ENCODE measurements at regions not wholly inside any gene's neighbourhood (a gene's known extent, or its start where the extent isn't known, plus 50 kb on each side); places are given as distances from the start of the nearest gene placed in this dataset.

DNA sequence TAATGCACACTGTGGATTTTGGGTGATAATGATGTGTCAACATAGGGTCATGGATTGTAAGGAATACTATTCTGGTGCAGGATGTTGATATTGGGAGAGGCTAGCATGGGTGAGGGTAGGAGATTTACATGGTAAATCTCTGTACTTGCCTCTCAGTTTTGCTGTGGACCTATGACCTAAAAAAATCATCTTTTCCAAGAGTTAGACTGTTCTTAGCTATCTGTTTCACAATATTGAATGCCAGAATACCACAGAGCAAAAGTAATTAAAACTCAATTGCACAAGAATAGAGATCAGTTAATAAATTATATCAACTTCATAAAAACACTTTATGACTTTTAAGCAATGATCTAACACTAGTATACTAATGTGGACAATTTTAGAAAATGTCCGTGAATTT is 651.6 kb downstream of the HTR1A start:
- no peak for DNase-seq

DNA sequence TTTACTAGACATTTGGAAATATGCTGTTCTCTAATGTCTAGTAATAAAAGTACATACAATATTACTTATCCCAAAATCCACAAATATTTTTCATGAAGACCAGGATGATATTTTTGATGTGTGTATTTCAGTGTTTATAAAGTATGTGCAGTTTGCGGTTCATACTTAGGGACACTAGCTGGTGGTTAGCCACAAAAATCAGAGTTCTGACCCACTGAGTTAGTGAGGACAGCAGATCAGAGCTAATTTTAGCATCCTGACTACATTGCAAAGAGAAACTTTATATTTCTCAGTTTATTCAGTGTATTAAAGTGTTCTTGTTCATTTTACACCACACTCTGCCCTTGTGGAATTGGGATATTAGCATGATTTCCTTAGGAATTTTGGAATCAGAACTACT is 655.3 kb downstream of the HTR1A start:
- DNase-seq = no peak

DNA sequence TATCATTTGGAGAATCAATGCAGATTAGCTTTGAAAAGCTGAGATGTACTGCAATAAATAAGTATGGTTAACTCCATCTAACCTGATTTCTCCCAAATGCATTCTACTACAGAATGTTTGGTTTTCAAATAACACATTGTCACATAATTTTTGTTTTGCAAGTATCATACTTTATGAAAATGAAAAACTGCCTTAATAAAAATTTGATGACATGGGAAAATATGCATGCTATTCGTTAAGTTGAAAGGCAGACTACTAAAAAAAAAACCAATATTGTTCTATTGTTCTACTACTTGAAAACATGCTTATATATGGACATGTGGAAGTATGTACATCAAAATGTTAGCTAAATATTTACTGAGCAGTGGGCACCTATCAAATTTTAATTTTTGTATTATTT is 668.9 kb downstream of the HTR1A start:
- no peak for DNase-seq

DNA sequence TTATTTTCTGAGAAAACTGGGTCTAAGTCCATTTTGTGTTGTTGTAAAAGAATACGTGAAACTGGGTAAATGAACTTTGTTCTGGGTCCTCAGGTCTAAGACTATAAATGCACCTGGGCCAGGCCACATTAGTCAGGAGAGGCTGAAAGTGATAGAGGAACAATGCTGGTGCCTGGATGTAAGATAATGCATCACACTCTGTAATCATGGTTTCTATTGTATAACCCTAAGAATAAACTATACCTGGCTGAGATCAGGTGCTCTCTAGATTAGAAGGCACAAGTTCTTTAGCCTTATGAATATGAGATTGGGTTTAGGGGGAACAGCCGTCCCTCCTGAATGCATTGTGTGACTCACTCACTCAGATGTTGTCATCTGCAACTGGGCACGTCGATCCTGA is 675.5 kb downstream of the HTR1A start:
- DNase-seq = no peak

DNA sequence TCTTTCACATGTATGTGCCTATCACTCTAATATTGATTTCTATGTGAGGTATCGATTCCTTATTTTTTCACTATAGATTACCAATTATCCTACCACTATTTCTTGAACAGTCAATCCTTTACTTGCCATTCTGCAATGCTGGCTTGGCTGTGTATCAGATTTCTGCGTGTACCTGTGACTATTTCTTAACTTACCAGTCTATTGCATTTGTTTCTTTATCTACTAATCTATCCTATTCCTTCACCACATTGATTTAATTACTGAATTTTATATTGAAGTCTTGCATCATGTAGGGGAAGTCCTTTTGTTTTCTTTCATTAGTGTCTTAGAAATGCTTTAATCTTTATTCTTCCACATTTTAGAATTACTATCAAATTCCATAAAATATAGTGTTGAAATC is 684.8 kb downstream of the LRRC70 start:
- DNase-seq = no peak

DNA sequence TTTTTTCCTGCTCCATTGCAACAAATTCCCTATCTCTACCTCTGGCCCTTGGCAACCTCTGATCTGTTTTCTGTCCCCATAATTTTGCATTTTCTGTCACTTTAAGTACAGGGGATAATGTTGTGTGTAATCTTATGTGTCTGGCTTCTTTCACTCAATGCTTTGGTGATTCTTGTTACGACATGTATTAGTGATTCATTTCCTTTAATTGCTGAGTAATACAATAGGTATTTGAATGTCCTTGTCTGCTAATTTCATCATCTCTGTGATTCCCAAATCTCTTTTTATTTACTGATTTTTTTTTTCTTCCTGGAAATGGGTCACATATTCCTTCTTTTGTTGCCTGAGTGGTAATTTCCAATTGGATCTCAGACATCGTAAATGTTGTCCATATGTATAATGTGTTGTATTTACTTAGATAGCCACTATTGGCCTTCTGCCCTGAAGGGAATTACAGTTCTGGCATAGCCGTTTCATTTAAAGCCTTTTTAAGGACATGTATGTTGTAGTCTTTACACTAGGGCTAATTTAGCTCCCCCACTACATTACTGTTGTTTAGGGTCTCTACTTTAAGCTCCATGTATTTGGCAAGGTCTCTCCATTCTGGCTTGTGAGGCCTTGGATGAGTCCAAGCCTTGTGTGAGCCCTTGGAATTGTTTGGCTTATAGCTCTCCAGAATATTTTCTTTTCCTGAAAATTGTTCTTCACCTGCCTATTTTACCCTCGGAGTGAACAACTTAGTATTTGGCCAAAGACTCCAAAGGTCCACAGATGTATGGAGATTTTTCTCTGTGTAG is 683.8 kb downstream of the LRRC70 start:
- no peak for DNase-seq

DNA sequence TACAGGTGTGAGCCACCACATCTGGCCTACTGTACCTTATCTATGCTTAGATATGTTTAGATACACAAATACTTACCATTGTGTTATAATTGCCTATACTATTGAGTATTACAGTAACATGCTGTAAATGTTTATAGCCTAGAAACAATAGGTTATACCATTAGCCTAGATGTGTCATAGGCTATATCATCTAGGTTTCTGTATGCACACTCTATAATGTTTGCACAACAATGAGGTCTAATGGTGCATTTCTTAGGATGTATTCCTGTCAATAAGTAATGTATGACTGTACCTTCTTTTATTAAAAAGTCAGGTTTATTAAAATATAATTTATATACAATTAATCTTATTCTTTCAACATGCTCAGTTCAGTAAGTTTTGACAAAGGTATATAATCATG is 683.1 kb downstream of the LRRC70 start:
- no peak for DNase-seq

DNA sequence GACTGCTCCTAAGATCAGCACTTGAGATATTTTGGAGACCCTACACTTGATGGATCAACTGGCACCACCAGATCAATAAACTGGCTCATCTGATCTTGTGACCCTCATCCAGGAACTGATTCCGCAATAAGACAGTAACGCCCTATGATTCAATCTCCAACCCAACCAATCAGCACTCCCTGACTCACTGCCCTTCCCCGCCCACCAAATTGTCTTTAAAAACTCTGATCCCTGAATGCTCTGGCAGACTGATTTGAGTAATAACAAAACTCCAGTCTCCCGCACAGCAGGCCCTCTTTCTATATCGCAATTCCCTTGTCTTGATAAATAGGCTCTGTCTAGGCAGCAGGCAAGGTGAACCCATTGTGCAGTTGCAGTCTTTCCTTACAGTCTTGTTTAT is 677.0 kb downstream of the LRRC70 start:
- no peak for DNase-seq

DNA sequence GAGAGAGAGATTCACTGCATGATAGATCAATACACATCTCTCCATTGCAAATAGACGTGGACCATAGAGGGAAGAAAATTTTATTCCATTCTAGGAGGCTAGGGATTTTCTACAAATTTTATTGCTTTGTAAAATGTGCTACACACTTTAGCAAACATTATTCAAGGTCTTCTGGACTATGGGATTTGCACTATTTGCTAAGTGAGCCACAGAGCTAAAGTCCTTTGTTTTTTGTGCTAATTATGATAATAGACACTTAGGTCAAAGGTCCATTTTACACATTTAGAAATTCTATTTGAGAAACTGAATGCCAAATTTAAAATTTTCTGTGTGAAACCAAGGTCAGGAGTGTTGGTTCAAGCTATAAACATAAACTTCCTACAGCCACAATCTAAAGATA is 672.3 kb downstream of the LRRC70 start:
- no peak for DNase-seq

DNA sequence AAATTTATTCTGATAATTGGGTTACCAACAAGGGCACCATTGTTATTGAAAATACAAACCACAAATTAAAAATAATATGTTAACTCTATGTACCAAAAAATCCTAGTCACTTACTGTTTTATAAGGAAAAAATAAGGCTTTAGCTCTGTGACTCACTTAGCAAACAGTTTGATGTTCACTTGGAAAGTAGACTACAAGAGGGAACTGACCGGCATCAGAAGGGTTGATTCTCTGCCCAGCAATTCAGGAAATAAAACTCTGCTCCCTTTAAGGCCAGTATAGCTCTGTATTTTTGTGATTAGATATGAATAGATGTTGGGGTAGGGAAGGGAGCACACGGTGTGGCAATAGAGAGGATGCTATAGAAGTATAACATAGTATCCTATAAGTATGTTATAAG is 671.3 kb downstream of the LRRC70 start:
- DNase-seq = no peak

DNA sequence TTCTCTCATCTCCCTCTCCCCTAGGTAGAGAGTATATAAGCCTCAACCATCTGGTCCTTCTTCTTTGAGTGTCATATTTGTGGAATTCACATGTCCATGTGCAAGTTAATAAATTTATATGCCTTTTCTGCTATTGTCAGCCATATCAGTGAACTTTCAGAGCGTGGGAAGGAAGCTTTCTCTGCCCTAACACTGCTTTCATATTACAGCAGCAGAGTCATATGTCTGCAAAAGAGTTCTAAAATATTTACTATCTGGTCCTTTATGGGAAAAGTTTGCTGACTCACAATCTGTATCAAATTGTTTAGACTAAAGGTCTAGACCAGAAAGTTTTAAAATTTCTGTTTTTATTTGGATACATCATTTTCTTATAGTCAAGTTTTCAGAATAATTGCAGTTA is 669.0 kb downstream of the LRRC70 start:
- DNase-seq = no peak

DNA sequence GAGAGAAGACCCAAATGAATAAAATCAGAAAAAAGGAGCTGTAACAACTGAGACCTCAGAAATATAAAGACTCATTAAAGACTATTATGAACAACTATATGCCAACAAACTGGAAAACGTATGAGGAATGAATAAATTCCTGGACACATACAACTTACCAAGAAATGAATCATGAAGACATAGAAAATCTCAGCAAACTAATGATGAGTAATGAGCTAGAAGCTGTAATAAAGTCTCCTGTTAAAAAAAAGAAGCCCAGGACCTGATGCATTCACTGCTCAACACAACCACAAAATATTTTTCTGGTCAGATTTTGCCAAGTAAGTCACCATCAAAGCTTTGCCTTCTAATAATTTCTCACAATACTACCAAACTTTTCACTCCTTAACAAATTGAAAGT is 666.7 kb downstream of the LRRC70 start:
- DNase-seq = no peak

DNA sequence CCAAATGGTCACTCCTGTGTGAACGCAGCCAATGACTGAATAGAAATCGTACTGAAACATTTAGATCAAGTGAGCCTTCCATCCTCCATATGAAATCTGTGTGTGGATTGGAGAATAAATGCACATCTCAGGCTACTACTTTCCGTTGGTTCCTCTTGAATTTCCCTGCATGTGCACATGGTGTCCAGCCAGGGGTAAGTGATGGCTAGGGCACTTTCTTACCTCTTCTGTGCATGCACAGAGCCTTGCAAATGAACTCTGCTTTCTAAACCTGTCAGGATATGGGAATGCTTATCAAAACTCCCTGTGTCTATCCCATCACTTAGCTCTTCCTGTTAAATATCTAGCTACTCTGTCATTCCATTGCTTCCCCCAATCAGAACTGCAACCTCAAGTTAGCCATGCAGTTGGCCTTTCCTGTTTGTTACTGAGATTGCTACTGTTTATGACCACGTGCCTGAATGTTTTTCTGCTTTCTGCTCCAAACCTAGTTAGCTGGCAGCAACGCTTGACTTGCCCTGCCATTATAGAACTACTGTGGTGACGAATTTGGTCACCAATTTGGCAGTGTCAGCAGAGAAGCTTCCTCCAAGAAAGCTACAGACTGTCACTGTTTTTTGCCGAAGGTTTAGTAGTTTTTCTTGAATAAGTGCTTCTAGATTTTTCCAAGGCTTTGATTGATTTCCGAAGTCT is 661.6 kb downstream of the LRRC70 start:
- DNase-seq = no peak

DNA sequence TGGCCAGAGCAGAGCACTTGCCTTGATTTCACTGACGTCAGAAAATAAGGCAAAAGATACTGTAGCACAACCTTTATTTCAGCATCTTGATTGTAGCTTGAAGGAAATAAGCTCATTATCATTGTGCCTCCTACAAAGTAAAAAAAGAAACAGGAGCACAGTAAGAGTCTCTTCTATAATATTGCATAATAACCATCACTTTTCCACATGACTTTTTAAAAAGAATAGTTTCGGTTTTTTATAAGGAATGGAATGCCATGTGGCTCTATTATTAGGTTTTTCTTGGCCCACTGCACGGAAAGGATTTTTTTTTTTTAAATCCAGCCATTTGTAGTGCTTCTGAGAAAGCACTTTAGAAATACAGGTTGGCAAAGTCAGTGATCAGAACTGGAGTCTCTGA is 655.3 kb downstream of the LRRC70 start:
- no peak for DNase-seq

DNA sequence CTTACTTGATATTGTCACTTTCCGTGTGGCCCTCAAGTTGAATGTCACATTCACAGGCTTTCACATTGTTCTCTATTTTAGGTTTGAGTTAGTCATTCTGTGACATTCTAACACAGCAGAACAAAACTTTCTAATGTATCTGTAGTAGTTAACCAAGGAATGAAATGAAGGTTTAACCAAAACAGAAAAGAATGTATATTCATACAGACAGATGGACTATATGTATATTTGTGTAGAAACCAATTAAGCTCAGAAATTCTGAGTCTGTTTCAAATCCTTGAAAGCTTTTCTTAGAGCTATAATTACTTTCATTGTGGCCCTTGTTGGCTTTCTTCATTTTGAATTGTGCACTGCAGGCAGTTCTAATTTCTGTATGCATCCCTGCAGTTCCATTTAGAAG is 654.7 kb downstream of the LRRC70 start:
- DNase-seq = no peak

DNA sequence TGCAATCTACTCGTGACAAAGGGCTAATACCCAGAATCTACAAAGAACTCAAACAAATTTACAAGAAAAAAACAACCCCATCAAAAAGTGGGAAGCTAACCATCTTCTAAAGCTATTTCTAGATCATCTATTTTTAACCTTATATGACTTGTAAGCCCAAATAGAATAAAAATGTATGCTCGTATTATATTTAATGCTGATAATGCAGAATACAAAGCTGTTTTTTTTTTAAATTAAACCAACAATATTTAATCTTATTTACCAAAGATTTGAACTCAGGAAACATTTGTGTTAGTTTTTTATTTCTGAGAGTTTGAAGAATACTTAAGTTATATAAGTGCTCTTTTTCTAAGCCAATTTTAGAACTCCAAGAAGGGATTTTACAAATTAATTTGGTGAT is 652.1 kb downstream of the LRRC70 start:
- no peak for DNase-seq

DNA sequence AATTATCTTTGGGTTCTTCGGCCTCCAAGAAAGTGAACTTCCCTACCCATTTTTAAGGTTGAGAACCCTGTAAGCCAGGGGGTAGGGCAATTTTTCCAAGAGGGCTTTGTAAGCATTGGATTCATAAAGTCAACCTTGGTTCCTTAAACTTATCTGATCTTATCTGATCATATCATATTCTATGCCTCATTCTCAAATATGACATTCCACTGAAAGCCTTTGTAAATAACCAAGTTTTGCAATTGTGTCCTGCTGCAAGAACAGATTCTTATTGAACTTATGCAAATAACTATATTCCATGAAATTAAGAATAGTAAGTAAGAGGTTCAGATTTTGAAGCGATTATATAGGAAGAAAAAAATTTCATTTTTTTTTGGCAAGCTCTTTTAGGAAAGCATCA is 649.5 kb downstream of the LRRC70 start:
- no peak for DNase-seq

DNA sequence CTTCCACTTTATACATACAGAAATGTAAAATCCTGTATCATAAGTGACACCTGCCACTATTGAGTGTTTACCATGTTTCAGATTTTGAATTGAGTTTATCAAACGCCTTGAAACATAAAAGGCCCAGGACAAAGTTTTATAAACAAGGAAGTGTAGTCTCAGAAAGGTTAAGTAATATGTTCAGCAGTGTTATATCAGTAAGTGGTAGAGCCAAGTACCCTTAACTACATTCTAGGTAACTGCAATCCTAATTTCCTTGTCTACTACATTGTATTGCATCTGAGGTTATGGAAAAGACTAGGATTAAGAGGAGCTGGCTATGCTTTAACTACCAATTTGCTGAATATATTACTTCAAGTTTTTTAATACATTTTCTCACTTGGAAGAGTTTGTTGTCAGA is 641.6 kb downstream of the LRRC70 start:
- no peak for DNase-seq

DNA sequence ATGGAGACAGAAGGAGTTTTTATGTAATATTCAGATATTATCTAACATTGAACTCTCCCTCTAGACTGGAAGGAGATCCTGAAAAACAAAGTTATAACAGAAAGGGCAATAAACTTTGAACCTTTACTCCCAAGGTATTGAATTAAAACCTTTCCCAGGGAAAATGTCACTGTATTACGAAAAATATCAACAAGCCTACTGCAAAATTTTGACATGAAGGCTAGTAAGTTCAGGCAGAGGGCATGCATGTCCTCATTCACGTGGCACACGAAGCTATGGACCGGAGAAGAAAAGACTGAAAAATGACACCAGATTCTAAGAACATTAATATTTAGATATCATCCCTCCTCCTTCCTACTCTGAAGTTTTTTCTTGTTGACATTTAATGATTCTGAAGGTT is 638.8 kb downstream of the LRRC70 start:
- no peak for DNase-seq

DNA sequence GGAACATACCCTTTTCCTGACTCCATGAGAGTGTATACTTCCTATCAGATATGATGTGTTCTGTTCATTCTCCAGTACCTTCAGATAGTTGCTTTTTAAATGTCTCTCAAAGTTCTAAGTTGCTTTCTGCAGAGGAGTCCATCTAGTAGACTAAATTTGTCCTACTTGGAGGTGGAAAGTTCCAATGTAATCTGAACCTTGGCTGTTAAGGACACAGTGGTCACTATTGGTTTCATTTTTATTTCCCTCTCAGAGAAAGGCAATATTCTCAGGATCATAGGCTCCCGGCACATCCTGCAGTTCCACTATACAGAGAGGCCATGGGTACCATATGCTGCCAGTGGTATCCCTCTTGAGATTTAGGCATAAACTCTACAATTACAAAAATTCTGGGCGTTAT is 634.6 kb downstream of the LRRC70 start:
- DNase-seq = no peak

DNA sequence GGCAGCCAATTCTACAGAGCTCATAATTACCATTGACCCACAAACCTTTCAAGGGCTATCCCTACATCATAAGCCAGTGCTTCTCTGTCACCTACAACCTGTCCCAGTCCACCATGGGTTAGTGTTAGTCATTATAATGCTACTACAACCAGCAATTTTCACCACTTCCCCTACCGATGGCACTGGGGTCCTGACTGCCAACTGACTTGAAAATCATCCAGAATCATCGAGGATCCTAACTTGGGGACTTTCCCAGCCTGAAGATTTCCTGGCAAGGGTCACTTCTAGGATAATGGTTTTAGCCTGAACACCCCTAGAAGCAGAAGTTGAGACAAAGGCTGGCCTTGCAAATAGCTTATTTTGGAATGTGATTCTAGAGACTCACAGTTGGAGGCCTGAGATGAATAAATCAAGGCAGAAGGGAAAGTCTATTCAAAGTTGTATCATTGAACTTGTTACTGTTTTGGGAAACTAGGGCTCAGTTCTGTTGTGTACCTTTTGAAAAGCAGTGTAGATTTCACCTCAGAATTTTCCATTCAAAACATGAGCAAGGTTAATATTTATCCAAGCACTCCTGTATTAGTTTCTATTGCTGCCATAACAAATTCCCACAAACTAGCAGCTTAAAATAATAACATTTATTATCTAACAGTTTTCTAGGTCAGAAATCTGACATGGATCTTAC is 633.0 kb downstream of the LRRC70 start:
- DNase-seq = no peak

DNA sequence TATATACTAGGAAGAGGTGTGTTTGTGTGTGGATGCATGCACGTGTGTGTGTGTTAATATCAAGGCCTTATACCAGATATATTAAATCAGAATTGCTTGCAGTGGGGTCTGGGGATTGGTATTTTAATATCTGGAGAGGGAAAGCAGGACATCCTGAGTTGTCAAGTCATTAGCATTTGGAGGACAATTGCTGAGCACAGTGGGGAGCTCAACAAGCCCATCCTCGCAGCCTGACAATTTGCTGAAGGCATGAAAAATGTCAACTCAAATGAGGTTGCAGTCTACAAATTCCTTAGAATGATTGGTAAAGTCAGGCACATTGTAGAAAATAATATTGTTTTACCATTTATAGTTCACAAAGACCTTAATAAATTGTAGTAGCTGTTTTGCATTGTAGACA is 627.4 kb downstream of the LRRC70 start:
- no peak for DNase-seq

DNA sequence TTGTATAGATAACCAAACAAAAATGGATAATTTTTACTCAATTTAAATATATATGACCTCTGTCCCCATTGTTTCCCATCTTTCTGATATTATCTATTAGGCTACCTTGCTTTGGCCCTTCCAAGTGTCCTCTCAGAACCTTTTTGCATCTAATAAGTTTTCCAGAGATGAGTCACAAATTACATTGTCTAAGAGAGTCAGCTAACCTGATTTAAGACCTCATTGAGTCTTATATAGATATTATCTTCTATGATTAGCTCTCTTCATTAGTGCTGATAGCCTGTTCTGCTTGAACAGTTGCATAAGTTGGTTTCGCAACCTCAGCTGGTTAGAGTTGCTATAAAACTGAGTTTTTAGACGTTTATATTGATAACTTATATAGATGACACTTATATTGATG is 623.1 kb downstream of the LRRC70 start:
- no peak for DNase-seq

DNA sequence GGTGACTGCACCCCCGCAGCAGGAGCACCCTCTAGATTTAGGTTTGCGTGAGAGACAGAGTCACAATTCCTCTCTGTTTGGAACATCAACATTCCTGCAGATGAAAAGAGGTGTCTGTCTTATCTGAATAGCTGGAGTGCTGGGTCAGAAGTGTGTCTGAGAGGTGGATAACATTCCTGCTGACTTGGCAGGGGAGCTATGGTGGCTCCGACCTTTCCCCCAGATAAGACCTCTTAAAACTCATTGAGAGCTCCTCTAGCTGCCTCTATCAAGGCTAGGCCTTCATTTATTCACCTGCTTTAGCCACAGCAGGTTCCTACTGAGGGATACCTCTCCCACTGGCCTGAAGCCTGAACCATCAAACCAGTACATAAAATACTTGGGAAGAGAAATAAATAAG is 615.5 kb downstream of the LRRC70 start:
- DNase-seq = no peak
